GM19463 (cell line): ENCODE measurements at regions not wholly inside any gene's neighbourhood (a gene's known extent, or its start where the extent isn't known, plus 50 kb on each side); places are given as distances from the start of the nearest gene placed in this dataset.
"Not testable (repeated sequence)": the region's sequence is repeated elsewhere in the genome, so short reads cannot be mapped to it uniquely, and the experiment has no call there.

ENCODE experiments used
- ATAC-seq: cut with Tn5 transposase; IDR thresholded peaks from one replicate; pipeline ENCODE4 v1.9.1; 2021; ENCODE audit warnings: mild to moderate bottlenecking, moderate library complexity; ENCODE audit not compliant: unreplicated experiment

DNA sequence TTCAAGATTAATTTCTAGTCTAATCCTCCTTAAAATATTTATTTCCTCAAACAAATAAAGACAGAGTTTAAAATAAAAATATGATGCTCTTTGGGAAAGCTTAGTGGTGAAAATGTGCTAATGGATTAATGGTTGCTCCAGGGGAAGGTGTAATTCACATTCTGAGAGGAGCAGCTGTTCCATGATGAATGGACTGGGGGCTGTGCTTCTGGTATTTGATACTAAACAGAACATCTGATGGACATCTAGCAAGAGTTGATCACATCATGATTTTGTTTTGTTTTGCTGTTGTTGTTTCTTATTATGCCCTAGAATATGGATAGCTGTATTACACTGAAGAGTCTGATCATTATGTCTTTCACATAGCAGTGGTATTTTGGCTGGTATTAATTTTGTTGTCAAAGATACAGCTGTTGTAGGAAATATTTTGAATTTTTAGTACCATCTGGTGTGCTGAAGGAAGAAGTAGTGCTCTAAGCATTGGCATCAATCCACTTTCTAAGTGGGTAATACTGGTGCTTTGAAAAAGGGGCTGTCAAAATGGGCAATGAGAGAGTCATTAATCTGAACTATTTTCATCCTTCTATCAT lies 296.4 kb downstream of the ADAMTS20 start:
- ATAC-seq: no peak

DNA sequence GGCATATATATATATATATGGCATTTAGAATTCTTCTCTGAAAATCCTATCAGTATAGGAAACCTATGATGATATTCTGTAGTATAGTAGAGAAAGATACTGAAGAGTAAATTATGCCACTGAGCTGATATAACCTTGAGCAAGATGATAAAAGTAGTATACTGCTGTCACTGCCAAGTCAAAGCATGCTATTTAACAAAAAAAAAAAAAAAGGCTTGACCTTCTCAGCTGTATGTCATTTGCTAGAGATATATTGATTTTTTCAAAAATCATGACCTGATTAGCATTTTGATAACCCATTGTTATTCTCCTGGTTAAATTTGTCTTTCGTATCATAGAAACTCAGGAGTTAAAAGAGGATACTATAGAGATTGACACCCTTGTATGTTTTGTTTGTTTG lies 299.4 kb downstream of the ADAMTS20 start:
- no peak for ATAC-seq

DNA sequence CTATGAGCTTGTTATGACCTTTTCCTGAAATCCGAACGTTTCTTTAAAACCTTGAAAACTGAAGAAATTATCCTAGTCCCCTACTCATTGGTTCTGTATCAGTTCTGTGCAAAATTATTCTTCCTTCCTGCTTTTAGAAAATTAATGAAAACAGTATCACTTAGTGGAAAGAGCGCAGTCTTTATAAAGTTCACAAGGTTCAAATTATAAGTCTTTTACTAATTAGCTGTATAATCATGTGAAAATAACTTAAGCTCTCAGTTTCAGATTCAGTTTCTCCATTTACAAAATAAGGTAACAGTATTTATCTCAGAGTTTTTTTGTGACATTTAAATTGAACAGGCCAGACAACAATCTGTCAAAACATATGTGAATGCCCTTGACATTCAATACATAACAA lies 306.1 kb downstream of the ADAMTS20 start:
- no peak for ATAC-seq

DNA sequence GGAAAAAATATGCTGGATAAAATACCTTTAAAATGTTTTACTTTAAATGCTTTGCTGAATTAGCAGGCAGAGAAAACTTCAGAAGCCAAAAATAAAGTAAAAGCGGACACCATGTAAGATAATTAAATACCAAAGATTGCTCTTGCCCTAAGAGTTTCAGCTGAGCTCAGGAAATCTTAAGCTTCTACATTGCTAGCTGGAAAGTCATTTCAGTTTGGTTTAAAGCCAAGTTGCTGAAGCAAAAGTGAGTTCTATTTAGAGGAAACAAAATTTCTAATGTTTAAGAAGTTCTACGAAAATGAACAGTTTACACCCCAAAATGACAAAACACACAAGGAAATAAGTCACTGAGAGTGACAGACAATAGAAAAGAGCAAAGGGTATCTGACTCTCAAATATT lies 310.0 kb downstream of the ADAMTS20 start:
- no peak for ATAC-seq

DNA sequence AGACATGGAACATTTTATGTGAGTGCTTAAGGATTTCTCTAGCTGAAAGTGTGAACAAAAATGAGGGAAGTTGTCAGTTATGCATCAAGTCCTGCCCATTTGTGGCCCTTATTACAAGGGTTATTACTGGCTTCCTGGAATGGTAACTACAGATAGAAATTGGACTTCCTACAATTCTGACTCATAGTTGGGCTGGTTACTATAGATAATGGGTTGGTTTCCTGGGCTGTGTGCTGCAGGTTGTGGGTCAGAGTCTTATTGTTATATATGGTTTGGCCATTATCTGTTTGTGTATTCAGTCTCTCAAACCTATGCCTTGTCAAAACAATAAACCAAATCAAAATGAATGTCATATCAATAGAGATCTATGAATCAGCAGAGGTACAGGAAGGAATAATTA lies 313.7 kb downstream of the ADAMTS20 start:
- ATAC-seq: no peak

DNA sequence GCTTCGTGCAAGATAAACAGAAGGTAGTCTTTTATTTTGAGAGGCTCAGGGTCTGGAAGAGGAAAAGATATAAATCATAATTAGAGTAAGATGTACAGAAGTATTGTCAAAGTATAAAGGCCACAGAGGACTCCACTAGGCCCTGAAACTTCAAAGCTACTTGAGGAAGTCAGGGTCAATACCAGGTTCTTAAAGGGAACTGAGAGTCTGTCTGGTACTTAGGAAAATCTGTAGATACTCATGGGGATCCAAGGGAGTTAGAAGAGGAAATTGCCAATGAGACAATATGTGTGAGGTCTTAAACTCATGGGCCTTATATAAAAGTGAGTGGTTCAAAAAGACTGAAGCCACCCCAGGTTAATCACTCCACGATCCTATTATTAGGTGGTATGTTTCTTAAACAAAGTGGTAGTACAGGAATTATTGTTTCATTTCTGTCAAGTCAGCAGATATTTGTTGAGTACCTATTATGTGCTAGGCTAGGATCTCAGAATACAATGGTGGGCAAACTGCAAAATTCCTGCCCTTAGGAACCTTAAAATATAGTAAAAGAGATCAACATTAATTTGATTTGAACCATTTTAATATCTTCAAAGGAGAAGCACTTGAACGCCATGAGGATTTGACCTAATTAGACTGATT lies 314.6 kb downstream of the ADAMTS20 start:
- no peak for ATAC-seq

DNA sequence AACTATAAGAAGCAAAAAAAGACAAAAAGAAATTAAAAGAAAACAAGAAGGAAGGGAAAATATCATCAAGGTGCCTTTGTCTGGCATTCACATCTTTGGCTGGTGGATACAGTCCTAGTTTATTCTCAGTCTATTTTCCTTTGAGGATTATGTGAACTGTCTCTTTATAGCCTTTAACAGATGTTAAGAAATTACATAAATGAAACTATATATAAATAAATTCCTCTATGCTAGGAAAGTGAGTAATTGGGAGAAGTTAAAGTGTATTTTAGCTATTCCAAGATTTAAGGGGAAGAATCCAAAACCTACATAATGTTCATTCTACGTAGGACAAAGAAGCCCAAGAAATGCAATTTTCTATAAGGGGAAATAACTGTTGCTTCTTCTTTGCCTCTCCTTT lies 316.3 kb downstream of the ADAMTS20 start:
- ATAC-seq: no peak

DNA sequence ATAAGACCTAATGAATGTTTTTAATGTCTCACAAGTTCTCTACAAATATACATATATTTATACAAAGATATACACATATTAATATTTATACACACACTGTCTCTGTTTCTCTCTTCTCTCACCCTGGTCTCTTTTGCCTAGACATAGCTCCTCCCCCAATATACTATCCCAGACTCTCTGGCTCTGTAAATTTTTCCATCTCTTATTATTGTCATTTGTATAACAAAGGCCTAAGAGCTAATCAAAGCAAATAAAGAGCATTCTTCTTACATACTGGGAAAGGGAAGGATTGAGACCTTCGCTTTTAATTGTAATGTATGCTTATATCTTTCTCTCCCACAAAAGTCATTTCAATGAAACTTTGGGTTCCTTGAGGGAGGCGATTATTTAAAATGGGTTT lies 318.1 kb downstream of the ADAMTS20 start:
- ATAC-seq: no peak

DNA sequence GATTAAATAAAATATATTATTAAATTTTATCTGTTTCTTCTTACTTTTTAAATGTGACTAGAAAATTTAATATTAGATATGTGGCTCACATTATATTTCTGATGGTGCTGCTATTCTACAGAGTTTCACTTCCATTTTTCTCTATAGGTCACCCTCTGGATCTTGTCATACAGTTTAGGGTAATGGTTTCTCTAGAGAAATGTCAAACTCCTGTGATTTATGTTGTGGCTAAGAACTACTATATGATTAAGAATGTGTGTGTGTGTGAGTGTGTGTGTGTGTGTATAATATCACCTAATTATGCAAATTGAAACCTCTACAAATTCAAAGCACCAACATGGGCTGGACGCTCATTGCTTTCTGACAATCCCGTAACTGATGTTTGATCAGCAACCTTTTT lies 325.9 kb downstream of the ADAMTS20 start:
- no peak for ATAC-seq

DNA sequence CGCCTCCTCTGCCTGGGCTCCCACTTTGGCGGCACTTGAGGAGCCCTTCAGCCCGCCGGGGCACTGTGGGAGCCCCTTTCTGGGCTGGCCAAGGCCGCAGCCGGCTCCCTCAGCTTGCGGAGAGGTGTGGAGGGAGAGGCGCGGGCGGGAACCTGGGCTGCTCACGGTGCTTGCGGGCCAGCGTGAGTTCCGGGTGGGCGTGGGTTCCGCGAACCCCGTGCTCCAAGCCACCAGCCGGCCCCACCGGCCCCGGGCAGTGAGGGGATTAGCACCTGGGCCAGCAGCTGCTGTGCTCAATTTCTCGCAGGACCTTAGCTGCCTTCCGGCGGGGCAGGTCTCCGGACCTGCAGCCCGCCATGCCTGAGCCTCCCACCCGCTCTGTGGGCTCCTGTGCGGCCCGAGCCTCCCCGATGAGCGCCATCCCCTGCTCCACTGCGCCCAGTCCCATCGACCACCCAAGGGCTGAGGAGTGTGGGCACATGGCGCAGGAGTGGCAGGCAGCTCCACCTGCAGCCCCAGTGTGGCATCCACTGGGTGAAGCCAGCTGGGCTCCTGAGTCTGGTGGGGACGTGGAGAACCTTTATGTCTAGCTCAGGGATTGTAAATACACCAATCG lies 327.7 kb downstream of the ADAMTS20 start:
- ATAC-seq: not testable (repeated sequence)

DNA sequence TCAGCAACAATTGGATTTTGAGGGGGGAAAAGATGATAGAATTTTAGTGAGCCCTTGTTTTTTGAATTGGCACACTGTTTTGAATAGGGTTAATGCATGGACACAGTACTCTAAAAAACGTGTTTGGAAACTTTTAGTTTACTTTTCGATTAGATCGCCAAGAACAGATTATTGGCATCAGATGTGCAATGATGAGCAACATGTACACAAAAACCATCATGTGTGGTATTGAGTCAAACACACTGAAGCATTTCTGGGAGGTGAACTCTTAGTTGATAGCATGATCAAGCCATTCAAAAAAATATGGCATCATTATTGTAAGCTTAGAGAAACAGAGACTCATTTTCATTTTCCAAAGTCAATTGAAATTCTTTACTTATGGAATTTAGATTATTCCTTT lies 329.2 kb downstream of the ADAMTS20 start:
- ATAC-seq: no peak

DNA sequence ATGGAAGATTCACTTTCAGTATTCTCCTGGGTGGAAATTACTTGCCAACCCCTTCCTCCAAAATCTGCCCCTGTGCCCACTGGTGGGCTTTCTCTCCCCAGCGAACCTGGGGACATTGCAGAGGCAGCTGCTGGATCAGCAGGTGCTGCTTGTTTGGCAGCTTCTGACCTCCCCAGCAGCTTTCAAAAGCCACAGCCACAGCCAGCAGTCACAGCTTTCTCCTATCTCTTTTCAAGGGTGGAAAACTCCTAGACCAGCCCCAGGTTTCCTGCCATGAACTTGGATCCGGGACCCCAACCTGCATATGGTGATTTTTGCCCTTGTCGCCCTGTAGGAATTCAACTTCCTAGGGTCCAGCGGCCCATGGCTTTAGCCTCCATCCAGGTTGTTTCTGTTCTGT lies 330.8 kb downstream of the ADAMTS20 start:
- ATAC-seq: no peak

DNA sequence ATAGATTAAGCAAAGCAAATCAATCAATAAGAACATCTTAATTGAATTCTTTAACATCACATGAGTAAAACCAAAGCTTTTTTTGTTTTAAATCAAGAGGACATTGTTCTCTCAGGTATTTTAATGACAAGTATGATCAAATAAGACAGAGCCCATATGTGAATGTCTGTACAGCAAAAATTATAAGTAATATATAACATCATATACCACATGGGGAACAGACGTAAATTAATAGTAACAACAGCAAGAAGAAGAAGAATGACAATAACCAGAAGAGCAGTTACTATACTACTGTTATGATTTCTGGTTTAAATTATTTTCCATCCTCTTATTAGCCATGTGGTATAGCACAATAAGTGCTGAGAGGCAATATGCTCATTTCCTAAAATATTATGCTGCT lies 335.5 kb downstream of the ADAMTS20 start:
- ATAC-seq: no peak

DNA sequence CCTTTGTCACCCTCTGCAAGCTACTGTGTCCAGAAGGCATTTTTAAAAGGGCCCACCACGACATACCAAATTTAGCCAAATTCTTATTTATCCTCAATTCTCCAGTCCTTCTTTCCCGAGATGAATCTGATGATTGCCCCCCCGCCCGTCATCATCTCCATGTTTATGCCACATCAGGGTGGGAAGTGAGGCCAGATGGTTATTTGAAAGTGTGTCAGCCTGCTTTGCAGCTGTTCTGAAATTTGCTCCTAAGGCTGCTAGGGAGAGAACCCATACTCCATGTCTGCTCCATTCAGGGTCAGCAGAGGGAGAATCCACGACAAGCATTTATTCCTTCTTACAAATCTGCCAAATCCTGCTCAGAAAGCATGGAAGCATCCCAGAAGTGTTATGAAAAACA lies 337.8 kb downstream of the ADAMTS20 start:
- ATAC-seq: no peak

DNA sequence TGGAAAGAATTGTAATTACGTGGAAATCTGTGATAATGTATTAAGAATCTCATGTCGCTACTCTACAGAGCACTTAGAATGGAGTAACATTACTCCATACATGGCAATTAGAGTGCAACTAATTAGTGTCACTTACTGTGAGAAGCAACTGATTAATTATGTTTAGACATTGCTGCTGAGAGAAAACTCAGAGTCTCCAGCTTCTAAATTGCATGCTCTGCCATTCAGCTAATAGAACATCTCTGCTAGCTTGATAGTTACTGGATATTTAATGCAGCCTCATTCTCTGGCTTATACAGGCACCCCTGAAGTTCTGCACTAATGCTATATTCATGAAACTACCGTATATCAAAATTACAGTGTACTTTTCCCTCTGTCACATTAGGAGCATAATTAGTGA lies 338.4 kb downstream of the ADAMTS20 start:
- no peak for ATAC-seq

DNA sequence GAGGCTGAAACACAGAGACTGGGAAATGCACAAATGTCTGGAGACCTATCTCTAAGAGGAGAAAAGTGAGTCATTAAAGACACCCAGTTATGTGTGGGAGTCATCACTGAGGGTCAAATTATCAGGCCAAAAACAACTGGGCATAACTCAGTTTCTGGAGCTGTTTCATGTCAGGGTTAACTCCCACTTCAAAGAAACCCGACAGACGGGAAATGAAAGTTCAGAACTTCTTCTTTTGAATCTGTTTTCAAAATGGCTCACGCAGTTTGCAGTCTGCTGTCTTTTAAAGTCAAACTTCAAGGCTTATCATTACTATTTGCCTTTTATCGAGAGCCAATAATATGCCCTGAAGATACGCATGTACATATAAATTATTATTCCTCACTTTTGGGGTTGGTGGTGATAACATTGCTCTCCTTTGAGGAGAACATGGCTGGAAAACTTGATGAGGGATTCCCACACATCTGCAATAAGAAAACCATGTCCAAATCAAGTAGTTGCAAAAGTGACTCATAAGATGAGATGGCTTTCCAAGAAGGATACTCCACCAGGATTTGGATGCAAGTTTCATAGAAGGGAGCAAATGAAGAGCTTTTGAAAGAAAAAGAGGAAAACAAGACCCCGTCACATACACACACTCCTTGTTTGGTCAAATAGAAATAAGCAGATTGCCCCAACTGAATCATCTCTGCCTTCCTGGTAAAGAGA lies 341.4 kb downstream of the ADAMTS20 start:
- peak; percentile 98 for ATAC-seq

DNA sequence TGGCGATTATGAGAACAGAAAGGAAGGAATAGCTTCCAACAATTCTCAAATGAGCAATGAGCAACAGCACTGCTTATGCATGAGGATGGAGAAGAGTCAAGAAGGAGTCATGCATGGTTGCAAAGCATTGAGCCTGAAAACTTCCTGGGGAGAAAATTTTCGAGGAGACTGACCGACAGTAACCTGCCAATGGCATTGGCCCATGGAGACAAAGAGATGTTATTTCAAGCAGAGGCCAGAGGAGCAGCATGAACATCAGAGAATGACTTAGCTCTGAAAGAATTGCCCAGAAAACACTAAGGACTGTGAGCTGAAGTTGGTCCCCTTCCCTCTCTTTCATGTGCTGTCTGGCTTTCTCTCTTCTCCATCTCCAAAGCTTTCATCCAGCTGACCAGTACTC lies 343.4 kb downstream of the ADAMTS20 start:
- no peak for ATAC-seq

DNA sequence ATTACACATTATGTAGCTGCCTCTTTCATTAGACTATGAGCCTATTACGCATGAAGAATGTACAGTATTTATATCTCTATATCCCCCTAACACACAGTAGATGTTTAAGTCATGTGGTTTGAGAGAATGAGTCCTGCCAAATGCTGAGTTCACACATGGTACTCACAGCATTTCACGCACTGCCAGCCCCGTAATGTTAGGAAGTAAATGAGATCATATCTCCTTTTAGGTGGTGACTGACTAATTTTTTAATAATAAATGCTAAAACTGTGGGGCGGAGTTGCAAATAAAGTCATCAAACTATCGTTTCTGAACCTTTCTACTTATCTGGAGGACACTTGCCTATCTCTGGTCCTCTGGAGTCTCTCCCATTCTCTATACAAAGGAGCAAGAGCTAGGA lies 343.8 kb downstream of the ADAMTS20 start:
- ATAC-seq: no peak

DNA sequence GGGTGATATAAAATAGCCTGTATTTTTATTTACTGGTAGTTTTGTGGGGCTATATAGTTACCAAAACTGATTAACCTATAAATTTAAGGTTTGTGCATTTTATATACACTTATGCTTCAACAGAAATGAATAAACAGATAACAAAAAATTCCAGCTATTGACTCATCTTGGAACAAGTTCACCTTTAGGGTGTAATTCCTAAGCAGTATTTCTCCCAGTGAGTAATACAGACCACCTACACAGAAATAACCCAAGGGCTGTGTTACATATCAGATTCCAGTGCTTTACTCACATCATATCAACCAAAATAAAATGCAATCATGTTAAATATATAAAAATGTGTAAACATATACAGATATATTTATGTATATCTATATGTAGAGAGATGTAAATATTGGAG lies 345.6 kb downstream of the ADAMTS20 start:
- ATAC-seq: no peak

DNA sequence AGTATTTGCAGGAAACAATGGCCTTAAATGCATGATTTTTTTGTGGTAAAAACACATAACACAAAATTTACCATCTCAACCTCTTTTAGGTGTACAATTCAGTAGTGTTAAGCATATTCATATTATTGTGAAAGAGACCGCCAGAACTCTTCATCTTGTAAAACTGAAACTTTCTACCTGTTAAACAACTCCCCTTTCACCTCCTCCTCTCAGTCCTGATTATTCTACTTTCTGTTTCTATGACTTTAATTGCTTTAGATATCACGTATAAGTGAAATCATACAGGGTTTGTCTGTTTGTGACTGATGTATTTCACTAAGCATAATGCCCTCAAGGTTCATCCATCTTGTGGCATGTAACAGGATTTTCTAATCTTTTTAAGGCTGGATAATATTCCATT lies 353.4 kb downstream of the ADAMTS20 start:
- ATAC-seq: peak; percentile 62

DNA sequence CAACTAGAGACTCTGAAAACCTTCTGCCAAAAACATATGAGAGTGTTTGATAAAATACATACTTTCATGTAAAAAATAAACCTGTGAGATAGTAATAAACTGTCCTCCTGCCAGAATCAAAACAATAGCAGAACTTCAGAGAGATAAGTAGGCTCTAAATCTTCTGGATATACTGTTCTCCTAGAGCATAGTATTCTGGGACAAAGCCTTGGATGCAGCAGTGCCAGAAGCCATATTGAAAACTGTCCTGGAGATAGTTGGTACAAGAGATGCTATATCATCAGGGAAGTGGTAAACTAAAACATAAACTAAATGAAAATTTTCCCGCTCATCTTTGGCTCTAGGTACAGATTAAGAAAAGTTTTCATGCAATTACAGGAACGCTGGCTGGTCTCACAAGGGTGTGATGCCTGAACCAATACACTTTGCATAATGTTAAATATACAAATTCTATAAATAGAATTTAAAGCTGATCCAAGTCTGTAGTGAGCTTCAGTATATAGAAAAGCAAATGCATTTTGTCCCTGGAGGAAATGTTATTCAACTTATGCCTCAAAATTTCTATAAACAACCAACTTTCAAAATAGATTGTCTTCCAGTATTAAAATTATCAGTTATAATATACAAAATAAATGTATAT lies 355.6 kb downstream of the ADAMTS20 start:
- no peak for ATAC-seq

DNA sequence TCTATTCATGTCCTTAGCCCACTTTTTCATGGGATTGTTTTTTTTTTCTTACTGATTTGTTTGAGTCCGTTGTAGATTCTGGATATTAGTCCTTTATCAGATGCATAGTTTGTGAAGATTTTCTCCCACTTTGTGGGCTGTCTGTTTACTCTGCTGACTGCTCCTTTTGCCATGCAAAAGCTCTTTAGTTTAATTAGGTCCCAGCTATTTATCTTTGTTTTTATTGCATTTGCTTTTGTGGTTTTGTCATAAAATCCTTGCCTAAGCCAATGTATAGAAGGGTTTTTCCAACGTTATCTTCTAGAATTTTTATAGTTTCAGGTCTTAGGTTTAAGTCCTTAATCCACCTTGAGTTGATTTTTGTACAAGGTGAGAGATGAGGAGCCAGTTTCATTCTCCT lies 358.9 kb downstream of the ADAMTS20 start:
- ATAC-seq: not testable (repeated sequence)
